ENCODE measurements at regions not wholly inside any gene's neighbourhood (a gene's known extent, or its start where the extent isn't known, plus 50 kb on each side); places are given as distances from the start of the nearest gene placed in this dataset.

- Histone ChIP-seq H3K9ac (replicated peaks in 1 of 4; ENCODE audit: extremely low read depth in 1 of 4, low read depth in 3 of 4, low read length in 3 of 4) (no peak overlapping the region), H3K18ac (ENCODE audit: extremely low read depth, low read length) (no peak overlapping the region), H3K9me3 (ENCODE audit: insufficient read depth in 2 of 2, low read depth in 1 of 2, low read length in 1 of 2) (no peaks in the 10 kb centered on the region), H3K4ac (replicated peaks; ENCODE audit: insufficient read length, low read depth, low read length) (no peak overlapping the region), H4K20me1 (replicated peaks in 1 of 2; ENCODE audit: control insufficient read depth in 1 of 2, insufficient read depth in 2 of 2, low read length in 2 of 2) (no peaks in the 10 kb centered on the region), H3K23ac (ENCODE audit: insufficient read length) (no peak overlapping the region), H3K14ac (ENCODE audit: insufficient read length) (no peak overlapping the region), H2AK5ac (ENCODE audit: low read depth, low read length) (no peak overlapping the region), H3K4me1 (replicated peaks in 1 of 4; ENCODE audit: control insufficient read depth in 3 of 4, insufficient read depth in 4 of 4, low read length in 3 of 4) (no peaks in the 10 kb centered on the region), H3K23me2 (ENCODE audit: low read depth, low read length) (no peaks in the 10 kb centered on the region), H3K27me3 (replicated peaks in 1 of 4; ENCODE audit: control insufficient read depth in 3 of 4, extremely low read depth in 1 of 4, insufficient read depth in 3 of 4, low read length in 3 of 4) (no peaks in the 10 kb centered on the region), H4K8ac (ENCODE audit: extremely low read depth, insufficient read depth, low read length) (no peak overlapping the region), H3K56ac (replicated peaks; ENCODE audit: insufficient read length, low read depth, low read length) (no peak overlapping the region), H3K79me1 (ENCODE audit: low read depth, low read length) (no peaks in the 10 kb centered on the region), H4K91ac (replicated peaks; ENCODE audit: insufficient read length, low read length) (no peak overlapping the region), H3K36me3 (ENCODE audit: control insufficient read depth in 2 of 4, insufficient read depth in 4 of 4, low read length in 3 of 4) (no peaks in the 10 kb centered on the region), H2BK15ac (ENCODE audit: low read length) (0 out of 2 replicates have a peak overlapping the region, but pooled peaks have one; percentile 32), H2BK12ac (ENCODE audit: low read depth, low read length) (no peak overlapping the region), H4K5ac (ENCODE audit: insufficient read length, low read depth, low read length) (no peak overlapping the region), H3K79me2 (ENCODE audit: control insufficient read depth in 1 of 2, insufficient read depth in 2 of 2, low read length in 2 of 2) (no peaks in the 10 kb centered on the region), H2BK20ac (ENCODE audit: low read length) (no peak overlapping the region), H3K27ac (ENCODE audit: low read depth, low read length) (no peak overlapping the region), H2AFZ (ENCODE audit: low read length) (peak overlapping the region; percentile 78; the same call in 1 of the 2 replicates), H2BK120ac (replicated peaks; ENCODE audit: low read depth, low read length) (no peak overlapping the region), H3K4me3 (ENCODE audit: extremely low read depth in 1 of 4, insufficient read depth in 2 of 4, low read depth in 3 of 4, low read length in 4 of 4) (no peak overlapping the region), H2BK5ac (ENCODE audit: low read depth, low read length) (no peak overlapping the region), H3K4me2 (ENCODE audit: insufficient read depth in 1 of 2, low read depth in 2 of 2, low read length in 2 of 2) (no peak overlapping the region)
- FAIRE-seq (peak; percentile 89), DNase-seq (ENCODE audit: low read depth in 1 of 2, low spot score in 2 of 2) (peak; percentile 75 to 94)
- ChIA-PET CTCF (ENCODE audit: partially characterized antibody) (interaction anchor here (0.6 to 7.3 kb wide), 67 partner anchors 9 to 694 kb away, joined by 3 to 79 read pairs (median 5); no protein-coding TSS in a partner anchor), POLR2A (ENCODE audit: partially characterized antibody) (interaction anchor here (0.8 to 1.4 kb wide), 5 partner anchors 71 to 243 kb away, joined by 3 to 5 read pairs (median 3); no protein-coding TSS in a partner anchor)
- TF ChIP-seq USF2 (IDR thresholded peaks at IDR 0.05; ENCODE audit: low read length) (no peak), CTCF (IDR thresholded peaks at IDR 0.05; ENCODE audit: control extremely low read depth in 1 of 3, insufficient read depth in 1 of 3, low read depth in 1 of 3, low read length in 3 of 3) (peak; percentile 90 to 97 (median 91)), RAD21 (IDR thresholded peaks at IDR 0.05 in 1 of 2, conservative IDR thresholded peaks at IDR 0.05 in 1 of 2; ENCODE audit: low read depth in 2 of 2, low read length in 2 of 2) (peak; percentile 91 to 94)
- 28% methylated on average over 4 of the region's 4 CpGs; no CpG with 5 or more reads in 1 of the 2 experiments for WGBS, 2 experiments (ENCODE audit: extremely low coverage in 1 of 2, insufficient coverage in 1 of 2, insufficient read length in 1 of 2, insufficient replicate concordance in 2 of 2, low coverage in 1 of 2, low lambda C conversion rate in 2 of 2, missing lambda C conversion rate in 1 of 2)
These were observed 61.8 kb upstream of the NBL1 start for GRCh38 chr1:19582318-19582717.

Data from H1 (cell line).